T47D (cell line): ENCODE measurements at regions not wholly inside any gene's neighbourhood (a gene's known extent, or its start where the extent isn't known, plus 50 kb on each side); places are given as distances from the start of the nearest gene placed in this dataset.
"Not testable (repeated sequence)": the region's sequence is repeated elsewhere in the genome, so short reads cannot be mapped to it uniquely, and the experiment has no call there.

Experiments
- DNase-seq, 2 experiments: peaks; one replicate each; pipeline versions ENCODE4 v3.0.0 to v3.0.0-alpha.2; 2011 to 2012; ENCODE audit warnings: low read depth in 1 of 2, low spot score in 1 of 2
- JUND ChIP-seq: IDR thresholded peaks from 2 replicates; pipeline ENCODE4 v1.6.1; 2012; ENCODE audit warnings: low read depth
- in situ Hi-C: cut with HindIII; loops from 2 replicates; pipeline ENCODE4 v1.10.0; 2016; ENCODE audit warnings: low sequenced_read_pairs, low pct_unique_long_range_greater_than_20kb

DNA sequence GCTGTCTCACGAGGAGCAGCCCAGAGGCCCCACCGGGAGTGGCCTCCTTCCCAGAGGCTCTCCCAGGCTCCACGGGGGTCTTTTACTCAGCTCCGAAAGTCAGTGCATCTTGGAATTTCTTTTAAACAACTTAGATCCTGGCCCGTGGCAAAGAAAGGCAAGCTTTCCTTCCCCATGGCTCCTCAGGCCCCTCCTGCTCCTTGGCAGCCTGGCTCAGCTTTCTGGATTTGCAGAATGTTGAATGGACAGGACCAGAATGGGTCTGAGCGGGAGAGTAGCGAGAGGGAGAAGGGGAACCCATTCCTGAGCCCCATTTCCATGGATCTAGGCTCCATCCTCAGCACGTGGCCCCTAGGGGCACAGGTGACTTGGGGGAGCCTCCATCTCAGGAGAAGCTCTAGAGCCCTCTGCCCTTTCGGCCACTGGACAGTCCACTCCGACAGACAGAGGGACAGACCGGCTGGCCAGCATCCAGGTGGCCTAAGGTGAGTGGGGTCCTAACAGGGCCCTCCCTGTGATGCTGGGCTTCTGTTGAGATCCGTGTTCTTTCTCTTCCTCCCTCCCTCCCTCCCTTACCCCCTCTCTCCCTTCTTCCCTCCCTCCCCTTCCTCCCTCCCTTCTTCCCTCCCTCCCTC is 173.9 kb upstream of the PPP1R26 start:
- TF ChIP-seq JUND = no peak
- DNase-seq = no peak
- in situ Hi-C loops = no loop called here

DNA sequence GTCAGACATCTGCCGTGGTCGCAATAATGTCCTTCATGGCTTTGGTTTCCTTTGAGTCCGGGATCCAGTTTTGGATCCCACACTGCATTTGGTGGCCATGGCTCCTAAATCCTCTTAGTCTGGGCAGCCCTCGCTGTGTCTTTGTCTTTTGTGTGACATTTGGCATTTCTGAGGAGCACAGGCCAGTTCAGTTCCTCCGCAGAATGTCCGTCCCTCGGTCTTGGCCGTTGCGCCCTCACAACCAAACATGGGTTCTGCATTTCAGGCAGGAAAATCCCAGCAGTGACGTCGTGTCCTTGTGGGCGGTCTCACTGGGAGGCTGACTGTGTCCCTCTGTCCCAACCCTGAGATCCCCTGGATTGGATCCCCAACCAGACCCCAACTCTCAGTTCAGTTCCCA is 172.9 kb upstream of the PPP1R26 start:
- TF ChIP-seq JUND = no peak
- in situ Hi-C loops = no loop called here

DNA sequence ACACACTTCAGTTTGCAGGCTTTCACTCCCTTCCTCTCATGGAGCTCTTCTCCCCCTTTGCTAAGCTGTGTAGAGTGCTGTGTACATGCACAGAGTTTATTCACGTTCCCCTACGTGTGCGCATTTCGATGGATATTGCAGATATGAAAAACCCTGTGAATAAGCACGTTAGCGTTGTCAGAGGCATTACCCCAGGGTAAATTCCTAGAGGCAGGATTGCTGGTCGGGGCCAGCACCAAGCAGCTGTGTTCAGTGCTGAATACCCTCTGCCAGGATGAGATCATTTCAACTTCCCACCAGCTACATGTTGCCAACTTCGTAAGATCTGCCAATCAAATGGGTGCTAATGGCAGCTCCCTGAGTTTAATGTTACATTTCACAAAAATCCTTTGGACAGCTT is 172.3 kb upstream of the PPP1R26 start:
- in situ Hi-C loops = no loop called here
- no peak for DNase-seq
- no peak for TF ChIP-seq JUND

More for the DNA sequence above, 172.9 kb upstream of the PPP1R26 start:
- no peak for DNase-seq

DNA sequence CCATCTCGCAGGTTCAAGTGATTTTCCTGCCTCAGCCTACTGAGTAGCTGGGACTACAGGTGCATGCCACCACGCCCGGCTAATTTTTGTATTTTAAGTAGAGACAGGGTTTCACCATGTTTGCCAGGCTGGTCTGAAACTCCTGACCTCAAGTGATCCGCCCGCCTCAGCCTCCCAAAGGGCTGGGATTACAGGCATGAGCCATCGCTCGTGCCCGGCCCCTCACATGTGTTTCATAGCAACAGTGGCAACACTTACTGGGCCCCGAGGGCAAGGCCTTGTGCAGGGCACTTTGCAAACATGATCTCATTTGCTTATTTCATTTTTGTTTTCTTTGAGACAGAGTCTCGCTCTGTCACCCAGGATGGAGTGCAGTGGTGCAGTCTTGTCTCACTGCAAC is 171.7 kb upstream of the PPP1R26 start:
- DNase-seq, in situ Hi-C loops: not testable (repeated sequence)

DNA sequence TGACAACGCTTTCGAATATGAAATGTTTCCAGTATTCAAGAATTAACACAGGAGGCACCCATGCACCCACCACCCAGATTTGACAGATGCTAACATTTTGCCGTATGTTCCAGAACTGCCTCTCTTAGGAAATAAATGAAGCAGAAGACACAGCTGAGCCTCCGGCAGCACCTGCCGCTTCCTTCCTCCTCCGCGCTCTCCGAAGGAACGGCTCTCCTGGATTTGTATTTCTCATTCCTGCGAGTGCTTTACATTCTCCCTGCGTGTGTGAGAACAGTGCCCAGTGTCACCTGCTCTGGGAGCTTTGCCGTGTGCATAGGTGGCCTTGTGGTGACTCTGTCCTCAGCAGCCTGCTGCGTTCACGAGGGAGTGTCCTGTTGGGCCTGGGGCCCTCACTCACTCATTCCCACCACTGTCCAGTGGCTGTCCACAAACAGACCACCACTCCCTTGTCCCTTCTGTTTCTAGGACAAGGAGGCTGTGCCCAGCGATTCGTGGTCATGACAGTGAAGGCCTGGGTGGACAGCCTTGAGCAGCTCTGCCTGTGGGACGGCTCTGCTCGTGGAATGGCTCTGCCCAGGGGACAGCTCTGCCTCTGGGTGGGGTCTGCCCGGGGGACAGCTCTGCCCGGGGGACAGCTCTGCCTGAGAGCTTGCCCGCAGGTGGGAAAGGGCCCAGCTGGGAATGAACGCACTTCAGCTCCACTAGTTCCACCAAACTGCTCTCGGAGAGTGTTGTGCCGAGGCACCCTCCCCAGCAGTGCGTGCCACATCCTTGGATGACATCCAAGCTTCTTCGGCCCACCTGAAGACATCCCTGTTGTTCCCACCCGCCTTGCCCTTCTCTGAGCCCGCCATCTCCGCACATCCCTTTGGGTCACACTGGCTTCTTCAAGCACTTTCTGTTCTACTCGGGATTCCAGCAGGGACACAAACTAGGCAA is 170.5 kb upstream of the PPP1R26 start:
- no peak for DNase-seq
- TF ChIP-seq JUND = no peak
- in situ Hi-C loops = no loop called here

DNA sequence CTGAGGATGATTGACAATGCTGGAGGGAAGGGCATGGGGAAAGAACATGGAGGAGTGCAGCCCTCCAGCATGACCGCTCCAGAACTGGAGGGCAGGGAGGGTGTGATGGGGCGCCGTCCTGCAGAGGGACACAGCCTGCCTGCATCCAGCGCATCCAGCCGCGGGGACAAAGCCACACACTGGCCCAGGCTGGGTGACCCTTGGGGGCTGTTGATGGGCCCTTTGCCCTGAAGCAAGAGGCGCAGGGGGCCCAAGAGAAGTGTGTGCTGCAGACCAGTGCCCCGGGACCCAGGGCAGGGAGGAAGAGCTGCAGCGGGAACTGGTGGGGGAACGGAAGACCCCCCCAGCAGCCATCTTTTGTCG is 169.8 kb upstream of the PPP1R26 start:
- no peak for TF ChIP-seq JUND
- DNase-seq = no peak
- in situ Hi-C loops = no loop called here

DNA sequence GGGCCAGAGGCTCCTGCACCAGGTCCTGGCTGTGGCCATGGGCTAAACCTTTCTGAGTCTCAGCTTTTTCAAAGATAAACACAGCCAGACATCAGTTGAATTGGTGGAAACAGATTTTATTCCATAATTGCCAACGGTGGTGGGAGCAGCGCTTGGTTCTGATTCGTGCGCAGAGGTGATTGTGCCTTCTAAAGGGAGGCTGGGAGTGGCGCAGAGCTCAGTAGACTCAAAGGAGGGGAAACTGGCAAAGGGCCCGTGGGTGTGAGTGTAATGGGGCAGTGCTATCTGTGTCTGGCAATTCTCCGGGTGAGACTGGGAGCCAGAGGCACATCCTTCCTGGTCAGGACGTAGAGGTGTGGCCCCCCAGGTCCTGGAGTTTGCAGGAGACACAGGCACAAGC is 169.4 kb upstream of the PPP1R26 start:
- in situ Hi-C loops = no loop called here
- DNase-seq = no peak

DNA sequence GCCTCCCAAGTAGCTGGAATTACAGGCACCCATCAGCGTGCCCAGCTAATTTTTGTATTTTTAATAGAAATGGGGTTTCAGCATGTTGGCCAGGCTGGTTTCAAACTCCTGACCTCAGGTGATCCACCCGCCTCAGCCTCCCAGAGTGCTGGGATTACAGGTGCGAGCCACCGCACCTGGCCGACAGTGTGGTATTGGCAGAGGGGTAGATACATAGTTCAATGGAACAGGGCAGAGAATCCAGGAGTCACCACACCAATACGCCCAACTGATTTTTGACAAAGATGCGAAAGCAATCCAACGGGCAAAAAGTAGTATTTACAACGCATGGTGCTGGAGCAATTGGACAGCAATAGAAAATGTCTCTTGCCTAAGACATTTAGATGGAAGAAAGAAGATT is 164.0 kb upstream of the PPP1R26 start:
- in situ Hi-C loops = no loop called here
- no peak for TF ChIP-seq JUND
- DNase-seq = no peak

More for the DNA sequence above, 169.4 kb upstream of the PPP1R26 start:
- TF ChIP-seq JUND = no peak

DNA sequence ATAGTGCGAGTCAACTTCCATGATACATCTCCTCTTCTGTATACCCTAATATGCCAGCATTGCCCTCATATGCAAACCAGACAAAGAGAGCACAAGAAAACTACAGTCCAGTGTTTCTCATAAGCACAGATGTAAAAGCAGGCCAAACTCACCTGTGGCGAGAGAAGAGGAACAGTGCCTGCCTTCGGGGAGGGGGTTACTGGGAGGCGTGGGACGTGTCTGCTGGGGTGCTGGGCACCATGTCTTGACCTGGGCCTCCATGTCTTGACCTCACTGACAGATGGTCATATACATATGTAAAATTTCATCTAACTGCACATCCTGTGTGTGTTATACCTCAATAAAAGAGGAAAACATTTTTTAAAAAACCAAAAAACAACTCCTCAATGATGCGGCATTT is 159.3 kb upstream of the PPP1R26 start:
- DNase-seq = no peak
- TF ChIP-seq JUND = no peak
- in situ Hi-C loops = no loop called here

DNA sequence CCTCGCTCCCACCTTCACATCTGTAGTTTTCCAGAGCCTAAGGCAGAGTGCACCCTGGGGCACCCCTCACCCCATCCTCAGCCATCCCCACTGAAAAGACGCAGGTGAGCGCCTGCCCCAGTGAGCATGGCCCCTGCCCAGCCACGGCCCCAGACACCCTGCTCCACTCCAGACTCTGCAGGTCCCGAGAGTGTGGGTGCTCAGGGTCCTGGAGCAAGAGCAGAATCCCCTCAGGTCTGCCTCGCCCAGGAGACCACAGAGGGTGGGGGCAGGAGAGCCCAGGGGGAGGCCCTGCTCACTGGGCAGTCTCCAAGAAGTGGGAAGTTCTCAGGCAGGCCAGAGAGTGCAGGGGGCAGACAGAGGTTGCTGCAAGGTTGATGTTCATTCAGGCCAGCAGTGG is 158.6 kb upstream of the PPP1R26 start:
- in situ Hi-C loops = no loop called here
- TF ChIP-seq JUND = no peak
- no peak for DNase-seq

DNA sequence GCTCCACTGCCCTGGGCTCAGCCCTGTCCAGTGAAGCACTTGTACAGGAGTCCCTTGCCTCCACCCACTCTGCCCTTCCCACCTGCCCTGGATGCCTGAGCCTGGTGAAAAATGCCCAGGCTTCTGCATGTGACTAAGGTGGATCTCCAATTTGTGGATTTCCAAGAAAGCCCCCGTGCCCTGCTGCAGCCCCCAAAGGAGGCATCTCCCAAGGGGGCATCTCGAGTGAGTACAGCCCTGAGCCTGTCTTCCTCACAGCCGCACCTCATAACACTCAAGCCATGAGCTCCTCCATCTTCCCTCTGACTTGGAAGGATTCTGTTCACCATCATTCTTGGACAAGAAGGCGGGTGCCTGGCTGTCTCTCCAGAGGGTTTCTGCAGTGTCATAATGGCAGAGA is 158.0 kb upstream of the PPP1R26 start:
- in situ Hi-C loops = no loop called here
- TF ChIP-seq JUND = no peak
- DNase-seq = no peak

DNA sequence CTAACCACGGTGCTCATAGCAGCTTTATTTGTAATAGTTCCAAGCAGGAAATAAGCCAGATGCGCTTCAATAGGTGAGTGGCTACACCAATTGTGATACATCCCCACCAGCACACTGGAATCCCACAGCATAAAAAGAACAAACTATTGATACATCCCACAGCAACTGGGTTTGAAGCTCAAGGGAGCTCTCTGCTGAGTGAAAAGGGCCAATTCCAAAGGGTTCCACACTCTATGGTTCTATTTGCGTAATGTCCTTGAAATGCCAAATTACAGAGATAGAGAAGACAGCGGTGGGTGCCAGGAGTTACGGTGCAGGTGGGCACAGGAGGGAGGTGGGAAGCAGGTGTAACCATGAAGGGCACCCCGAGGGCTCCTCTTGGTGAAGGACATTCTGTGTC is 155.3 kb upstream of the PPP1R26 start:
- in situ Hi-C loops = no loop called here
- no peak for DNase-seq
- TF ChIP-seq JUND = no peak

DNA sequence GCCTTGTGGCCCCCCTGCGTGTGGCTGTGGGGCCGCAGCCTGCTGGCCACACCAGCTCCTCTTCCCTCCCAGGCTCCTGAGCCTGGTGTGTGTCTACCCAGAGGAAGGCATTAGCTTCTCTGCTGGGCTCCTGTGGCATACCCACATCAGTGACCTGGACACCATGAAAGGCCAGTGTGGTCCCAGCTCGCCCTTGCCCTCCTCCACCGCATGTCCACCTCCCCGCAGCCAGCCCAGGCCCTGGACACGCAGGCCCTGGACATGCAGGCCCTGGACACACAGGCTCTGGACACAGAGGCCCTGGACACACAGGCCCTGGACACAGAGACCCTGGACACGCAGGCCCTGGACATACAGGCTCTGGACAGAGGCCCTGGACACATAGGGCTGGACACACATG is 153.4 kb upstream of the PPP1R26 start:
- in situ Hi-C loops = no loop called here
- no peak for DNase-seq
- no peak for TF ChIP-seq JUND

DNA sequence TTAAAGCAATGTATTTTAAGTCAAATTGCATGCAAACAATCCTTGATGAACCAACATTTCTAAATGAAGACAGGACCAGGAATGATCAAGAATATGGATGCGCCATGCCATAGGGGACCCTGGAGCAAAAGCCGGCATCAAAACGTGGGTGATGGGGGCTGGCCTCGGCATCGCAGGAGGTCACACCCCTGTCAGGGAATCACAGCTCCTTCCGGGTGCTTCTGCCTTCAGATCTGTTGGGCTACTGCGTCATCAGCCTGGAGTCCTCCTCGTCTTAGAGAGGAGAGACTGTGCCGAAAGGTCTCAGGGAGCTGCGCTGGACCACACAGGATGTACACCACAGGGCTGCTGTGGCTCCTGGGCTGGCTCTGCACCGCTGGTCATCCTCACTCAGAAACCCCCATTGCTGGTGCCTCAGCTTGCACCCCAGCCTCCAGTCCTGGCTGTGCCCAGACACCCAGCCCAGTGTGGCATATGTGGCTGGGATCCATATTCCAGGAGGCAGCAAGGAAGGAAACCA is 152.9 kb upstream of the PPP1R26 start:
- no peak for DNase-seq
- in situ Hi-C loops = no loop called here
- no peak for TF ChIP-seq JUND
